Keratinocyte (primary cell): ENCODE measurements at regions not wholly inside any gene's neighbourhood (a gene's known extent, or its start where the extent isn't known, plus 50 kb on each side); places are given as distances from the start of the nearest gene placed in this dataset.

Source experiments
- DNase-seq: peaks from one replicate; pipeline ENCODE4 v3.0.0-alpha.2; 2011; ENCODE audit warnings: low read depth, missing footprints, low spot score
- FAIRE-seq: peaks from 2 replicates; lab custom pipeline; 2011; peaks lifted over from hg19 to GRCh38; lab: Jason Lieb, UNC
- H2AFZ ChIP-seq: 2 replicates; pipeline ENCODE4 v1.6.0; 2012; ENCODE audit warnings: low read length, control low read depth, inconsistent platforms; ENCODE audit not compliant: control insufficient read depth
- H3K27ac ChIP-seq: 2 replicates; pipeline ENCODE4 v1.5.1; 2011; ENCODE audit warnings: low read length; ENCODE audit not compliant: control insufficient read depth, insufficient read depth
- H3K27me3 ChIP-seq: 3 replicates; pipeline ENCODE4 v1.6.0; 2011; ENCODE audit warnings: low read length; ENCODE audit not compliant: control insufficient read depth, insufficient read depth; ENCODE audit errors: extremely low read depth
- H3K36me3 ChIP-seq, 2 experiments: 2 replicates in 1 of 2; 3 replicates in 1 of 2; pipeline ENCODE4 v1.5.1; 2011; ENCODE audit warnings: low read length in 2 of 2, mild to moderate bottlenecking in 1 of 2; ENCODE audit not compliant: control insufficient read depth in 2 of 2, insufficient read depth in 2 of 2; ENCODE audit errors: extremely low read depth in 1 of 2
- H3K4me1 ChIP-seq: 3 replicates; pipeline ENCODE4 v1.5.1; 2011; ENCODE audit warnings: low read length; ENCODE audit not compliant: control insufficient read depth, insufficient read depth; ENCODE audit errors: extremely low read depth
- H3K4me2 ChIP-seq: 3 replicates; pipeline ENCODE4 v1.6.0; 2011; ENCODE audit warnings: low read depth, low read length; ENCODE audit not compliant: control insufficient read depth, insufficient read depth; ENCODE audit errors: extremely low read depth
- H3K4me3 ChIP-seq, 3 experiments: fragments of 200-600 bp in 1 of 3; sonication (generic) in 1 of 3; 2 replicates in 2 of 3; 3 replicates in 1 of 3; pipeline ENCODE4 v1.5.1; 2011 to 2016; ENCODE audit warnings: low read length in 3 of 3, mild to moderate bottlenecking in 3 of 3, control low read depth in 2 of 3, inconsistent platforms in 1 of 3, low read depth in 1 of 3, mixed read lengths in 1 of 3, mixed run types in 1 of 3, moderate library complexity in 1 of 3; ENCODE audit not compliant: control insufficient read depth in 2 of 3, insufficient read depth in 2 of 3; ENCODE audit errors: extremely low read depth in 1 of 3
- H3K79me2 ChIP-seq: 2 replicates; pipeline ENCODE4 v1.6.0; 2012; ENCODE audit warnings: low read length; ENCODE audit not compliant: control insufficient read depth, insufficient read depth
- H3K9ac ChIP-seq: 3 replicates; pipeline ENCODE4 v1.6.0; 2011; ENCODE audit warnings: low read length; ENCODE audit not compliant: control insufficient read depth, insufficient read depth; ENCODE audit errors: extremely low read depth
- H3K9me1 ChIP-seq: 3 replicates; pipeline ENCODE4 v1.6.0; 2011; ENCODE audit warnings: low read length; ENCODE audit not compliant: control insufficient read depth, insufficient read depth; ENCODE audit errors: extremely low read depth
- H3K9me3 ChIP-seq: 2 replicates; pipeline ENCODE4 v1.5.1; 2012; ENCODE audit warnings: low read depth, low read length; ENCODE audit not compliant: control insufficient read depth
- H4K20me1 ChIP-seq: 3 replicates; pipeline ENCODE4 v1.6.0; 2011; ENCODE audit warnings: low read length; ENCODE audit not compliant: control insufficient read depth, insufficient read depth; ENCODE audit errors: extremely low read depth
- EZH2 ChIP-seq: IDR thresholded peaks from one replicate; pipeline ENCODE4 v1.6.1; 2012; ENCODE audit warnings: inconsistent platforms, mild to moderate bottlenecking, low read length, moderate library complexity
- dilution Hi-C: fragments of 300-500 bp; cut with MboI; formaldehyde crosslinking; loops from one replicate; pipeline ENCODE4 v1.7.0; 2020; ENCODE audit warnings: low sequenced_read_pairs; ENCODE audit not compliant: extremely low pct_ligation_motif_present
- TF ChIP-seq, protein P1 (sequence below), 3 experiments: IDR thresholded peaks in 1 of 3; conservative IDR thresholded peaks in 1 of 3; optimal IDR thresholded peaks in 1 of 3; 2 replicates in 2 of 3; 3 replicates in 1 of 3; pipeline versions ENCODE3 to v1.5.1; 2011; ENCODE audit warnings: low read length in 3 of 3, mild to moderate bottlenecking in 3 of 3, moderate library complexity in 2 of 3, control low read depth in 1 of 3, inconsistent platforms in 1 of 3; ENCODE audit not compliant: insufficient read depth in 2 of 3; ENCODE audit errors: extremely low read depth in 1 of 3

DNA sequence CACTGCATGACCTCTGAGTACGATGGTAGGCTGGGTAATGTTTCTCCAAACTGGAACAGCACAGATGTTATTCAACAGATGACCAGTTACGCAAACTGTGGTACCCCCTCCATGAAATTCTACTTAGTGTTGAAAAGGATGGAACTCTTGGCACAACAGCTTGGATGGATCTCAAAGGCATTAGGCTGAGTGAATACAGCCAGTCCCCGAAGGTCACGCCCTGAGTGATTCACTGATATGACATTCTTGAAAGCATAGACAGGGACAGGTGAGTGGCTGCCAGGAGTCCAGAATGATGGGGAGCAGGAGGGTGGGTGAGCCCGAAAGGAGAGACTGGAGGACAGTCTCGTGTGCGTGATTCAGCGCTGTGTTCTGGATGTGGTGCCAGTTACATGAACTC is 187.5 kb upstream of the TMEM132C start:
- no peak for TF ChIP-seq EZH2
- TF ChIP-seq, protein P1, sequence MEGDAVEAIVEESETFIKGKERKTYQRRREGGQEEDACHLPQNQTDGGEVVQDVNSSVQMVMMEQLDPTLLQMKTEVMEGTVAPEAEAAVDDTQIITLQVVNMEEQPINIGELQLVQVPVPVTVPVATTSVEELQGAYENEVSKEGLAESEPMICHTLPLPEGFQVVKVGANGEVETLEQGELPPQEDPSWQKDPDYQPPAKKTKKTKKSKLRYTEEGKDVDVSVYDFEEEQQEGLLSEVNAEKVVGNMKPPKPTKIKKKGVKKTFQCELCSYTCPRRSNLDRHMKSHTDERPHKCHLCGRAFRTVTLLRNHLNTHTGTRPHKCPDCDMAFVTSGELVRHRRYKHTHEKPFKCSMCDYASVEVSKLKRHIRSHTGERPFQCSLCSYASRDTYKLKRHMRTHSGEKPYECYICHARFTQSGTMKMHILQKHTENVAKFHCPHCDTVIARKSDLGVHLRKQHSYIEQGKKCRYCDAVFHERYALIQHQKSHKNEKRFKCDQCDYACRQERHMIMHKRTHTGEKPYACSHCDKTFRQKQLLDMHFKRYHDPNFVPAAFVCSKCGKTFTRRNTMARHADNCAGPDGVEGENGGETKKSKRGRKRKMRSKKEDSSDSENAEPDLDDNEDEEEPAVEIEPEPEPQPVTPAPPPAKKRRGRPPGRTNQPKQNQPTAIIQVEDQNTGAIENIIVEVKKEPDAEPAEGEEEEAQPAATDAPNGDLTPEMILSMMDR (optimal IDR thresholded peaks at IDR 0.05 in 1 of 3, IDR thresholded peaks at IDR 0.05 in 1 of 3, conservative IDR thresholded peaks at IDR 0.05 in 1 of 3; ENCODE audit: extremely low read depth in 1 of 3, insufficient read depth in 2 of 3, low read length in 3 of 3) = no peak
- H3K79me2 ChIP-seq = no peaks in the 10 kb centered on the region
- no peak overlapping the region for H3K27ac ChIP-seq
- H4K20me1 ChIP-seq = no peaks in the 10 kb centered on the region
- DNase-seq (no peak), FAIRE-seq (no peak)
- H2AFZ ChIP-seq = no peak overlapping the region
- no peak overlapping the region for H3K4me2 ChIP-seq
- no peaks in the 10 kb centered on the region for H3K27me3 ChIP-seq
- no peak overlapping the region for H3K9ac ChIP-seq
- H3K4me3 ChIP-seq = no peak overlapping the region
- no peaks in the 10 kb centered on the region for H3K4me1 ChIP-seq
- dilution Hi-C loops = no loop called here
- H3K9me1 ChIP-seq = no peaks in the 10 kb centered on the region
- no peaks in the 10 kb centered on the region for H3K36me3 ChIP-seq
- H3K9me3 ChIP-seq = no peaks in the 10 kb centered on the region

DNA sequence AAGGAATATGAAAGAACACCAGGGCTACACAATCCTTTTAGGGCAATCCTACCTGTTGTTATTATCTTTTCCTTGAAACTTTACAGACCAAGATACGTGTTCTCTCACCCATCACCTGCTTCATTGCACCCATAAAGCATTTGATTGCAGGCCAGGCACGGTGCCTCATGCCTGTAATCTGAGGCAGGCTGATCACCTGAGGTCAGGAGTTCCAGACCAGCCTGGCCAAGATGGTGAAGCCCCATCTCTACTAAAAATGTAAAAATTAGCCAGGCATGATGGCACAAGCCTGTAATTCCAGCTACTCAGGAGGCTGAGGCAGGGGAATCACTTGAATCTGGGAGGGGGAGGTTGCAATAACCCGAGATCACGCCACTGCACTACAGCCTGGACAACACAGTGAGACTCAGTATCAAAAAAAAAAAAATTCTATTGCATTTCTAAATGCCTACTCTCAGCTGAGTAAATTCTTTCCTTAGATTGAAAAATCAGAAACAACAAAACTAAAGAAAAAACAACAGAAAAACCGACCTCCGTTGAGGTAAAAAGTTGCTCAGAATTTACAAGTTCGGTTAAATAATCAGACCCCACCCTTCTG is 183.7 kb upstream of the TMEM132C start:
- FAIRE-seq (no peak), DNase-seq (no peak)
- no peak overlapping the region for H3K9ac ChIP-seq
- H3K9me3 ChIP-seq = no peaks in the 10 kb centered on the region
- no peaks in the 10 kb centered on the region for H3K27me3 ChIP-seq
- no peak overlapping the region for H2AFZ ChIP-seq
- H3K79me2 ChIP-seq = no peaks in the 10 kb centered on the region
- no peak overlapping the region for H3K4me3 ChIP-seq
- TF ChIP-seq EZH2 = no peak
- TF ChIP-seq, protein P1 (optimal IDR thresholded peaks at IDR 0.05 in 1 of 3, IDR thresholded peaks at IDR 0.05 in 1 of 3, conservative IDR thresholded peaks at IDR 0.05 in 1 of 3; ENCODE audit: extremely low read depth in 1 of 3, insufficient read depth in 2 of 3, low read length in 3 of 3) = no peak
- H3K36me3 ChIP-seq = no peaks in the 10 kb centered on the region
- H3K4me2 ChIP-seq = no peak overlapping the region
- dilution Hi-C loops = no loop called here
- H3K9me1 ChIP-seq = no peaks in the 10 kb centered on the region
- no peaks in the 10 kb centered on the region for H3K4me1 ChIP-seq
- H3K27ac ChIP-seq = no peak overlapping the region
- no peaks in the 10 kb centered on the region for H4K20me1 ChIP-seq
